Mammary epithelial cell (primary cell): ENCODE measurements at regions not wholly inside any gene's neighbourhood (a gene's known extent, or its start where the extent isn't known, plus 50 kb on each side); places are given as distances from the start of the nearest gene placed in this dataset.

ENCODE experiments used
- CTCF ChIP-seq, 2 donors: IDR thresholded peaks in 1 of 2; conservative IDR thresholded peaks in 1 of 2; 2 replicates each; pipeline ENCODE4 v1.5.1; 2011 to 2012; ENCODE audit warnings: inconsistent platforms in 2 of 2, low read length in 2 of 2, mild to moderate bottlenecking in 2 of 2, control low read depth in 1 of 2, low read depth in 1 of 2; ENCODE audit not compliant: insufficient read depth in 1 of 2; ENCODE audit errors: extremely low read depth in 1 of 2
- EZH2 ChIP-seq: IDR thresholded peaks from 2 replicates; pipeline ENCODE4 v1.6.1; 2012; ENCODE audit warnings: low read length, inconsistent platforms, borderline replicate concordance

GRCh38 chr13:24004142-24004899 lies 107.0 kb upstream of the C1QTNF9B start:
- TF ChIP-seq CTCF (conservative IDR thresholded peaks at IDR 0.05 in 1 of 2, IDR thresholded peaks at IDR 0.05 in 1 of 2; ENCODE audit: extremely low read depth in 1 of 2, insufficient read depth in 1 of 2, low read depth in 1 of 2, low read length in 2 of 2) (no peak), EZH2 (no peak)
